ENCODE measurements at regions not wholly inside any gene's neighbourhood (a gene's known extent, or its start where the extent isn't known, plus 50 kb on each side); places are given as distances from the start of the nearest gene placed in this dataset.

DNA sequence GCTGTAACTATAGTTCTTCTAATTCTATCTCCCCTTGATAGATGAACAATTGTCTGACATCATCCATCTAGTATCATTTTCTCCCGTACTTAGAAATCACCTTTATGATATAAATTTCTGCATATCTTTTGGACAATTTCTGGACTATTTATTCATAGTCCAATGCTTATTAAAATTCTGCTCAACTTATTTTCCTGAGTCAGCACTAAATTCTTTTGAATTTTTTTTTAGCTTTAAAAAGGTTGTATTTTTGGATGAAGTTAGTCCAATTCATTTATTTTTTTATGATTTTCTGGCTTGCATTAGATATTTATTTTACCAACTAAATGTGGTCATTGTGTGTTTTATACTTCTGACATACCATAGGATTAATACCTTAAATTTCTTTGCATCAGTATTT, 538.5 kb upstream of the DCC start:
- H3K4me1 ChIP-seq (ENCODE audit: insufficient read depth, low read length, poor library complexity, severe bottlenecking): no peaks in the 10 kb centered on the region
- H3K9me3 ChIP-seq (ENCODE audit: low read depth, low read length, poor library complexity, severe bottlenecking): no peaks in the 10 kb centered on the region
- no peaks in the 10 kb centered on the region for H3K36me3 ChIP-seq (ENCODE audit: insufficient read depth, low read length, poor library complexity, severe bottlenecking)
- H3K27me3 ChIP-seq (replicated peaks; ENCODE audit: insufficient read depth, low read depth, low read length, poor library complexity): no peaks in the 10 kb centered on the region
- TF ChIP-seq EZH2 (IDR thresholded peaks at IDR 0.05; ENCODE audit: borderline replicate concordance, low read depth, low read length, poor library complexity, severe bottlenecking) (no peak), CTCF (conservative IDR thresholded peaks at IDR 0.05; ENCODE audit: low read depth, low read length) (no peak)
- POLR2A ChIA-PET (ENCODE audit: low non-redundant PET): no interaction called here
- intact Hi-C loops (cut with micrococcal nuclease; ENCODE audit: unreplicated experiment): no loop called here
- no peak for DNase-seq (ENCODE audit: low spot score)
- H3K4me3 ChIP-seq (ENCODE audit: low read depth, low read length, poor library complexity, severe bottlenecking): no peak overlapping the region
- CTCF ChIA-PET: no interaction called here
- no TSS peak for BruUV-seq (replicated peaks)
- H3K27ac ChIP-seq (ENCODE audit: low read depth, low read length, poor library complexity, severe bottlenecking): no peak overlapping the region

GRCh38 chr18:51802569-51803428, 537.2 kb upstream of the DCC start:
- H3K27me3 ChIP-seq (replicated peaks; ENCODE audit: insufficient read depth, low read depth, low read length, poor library complexity): no peaks in the 10 kb centered on the region
- no peak overlapping the region for H3K27ac ChIP-seq (ENCODE audit: low read depth, low read length, poor library complexity, severe bottlenecking)
- TF ChIP-seq CTCF (conservative IDR thresholded peaks at IDR 0.05; ENCODE audit: low read depth, low read length): no peak
- TF ChIP-seq EZH2 (IDR thresholded peaks at IDR 0.05; ENCODE audit: borderline replicate concordance, low read depth, low read length, poor library complexity, severe bottlenecking): no peak
- no peaks in the 10 kb centered on the region for H3K36me3 ChIP-seq (ENCODE audit: insufficient read depth, low read length, poor library complexity, severe bottlenecking)
- intact Hi-C loops (cut with micrococcal nuclease; ENCODE audit: unreplicated experiment): no loop called here
- BruUV-seq (replicated peaks): no TSS peak
- H3K9me3 ChIP-seq (ENCODE audit: low read depth, low read length, poor library complexity, severe bottlenecking): no peaks in the 10 kb centered on the region
- no peaks in the 10 kb centered on the region for H3K4me1 ChIP-seq (ENCODE audit: insufficient read depth, low read length, poor library complexity, severe bottlenecking)
- DNase-seq (ENCODE audit: low spot score): peak; percentile 3
- ChIA-PET POLR2A (ENCODE audit: low non-redundant PET) (no interaction called here), CTCF (no interaction called here)
- H3K4me3 ChIP-seq (ENCODE audit: low read depth, low read length, poor library complexity, severe bottlenecking): no peak overlapping the region

GRCh38 chr18:51807336-51807735, 532.7 kb upstream of the DCC start:
- Histone ChIP-seq H3K36me3 (ENCODE audit: insufficient read depth, low read length, poor library complexity, severe bottlenecking) (no peaks in the 10 kb centered on the region), H3K27ac (ENCODE audit: low read depth, low read length, poor library complexity, severe bottlenecking) (no peak overlapping the region), H3K27me3 (replicated peaks; ENCODE audit: insufficient read depth, low read depth, low read length, poor library complexity) (no peaks in the 10 kb centered on the region), H3K4me3 (ENCODE audit: low read depth, low read length, poor library complexity, severe bottlenecking) (no peak overlapping the region), H3K9me3 (ENCODE audit: low read depth, low read length, poor library complexity, severe bottlenecking) (no peaks in the 10 kb centered on the region), H3K4me1 (ENCODE audit: insufficient read depth, low read length, poor library complexity, severe bottlenecking) (no peaks in the 10 kb centered on the region)
- POLR2A ChIA-PET (ENCODE audit: low non-redundant PET): no interaction called here
- intact Hi-C loops (cut with micrococcal nuclease; ENCODE audit: unreplicated experiment): no loop called here
- CTCF ChIA-PET: no interaction called here
- BruUV-seq (replicated peaks): no TSS peak
- TF ChIP-seq EZH2 (IDR thresholded peaks at IDR 0.05; ENCODE audit: borderline replicate concordance, low read depth, low read length, poor library complexity, severe bottlenecking): no peak
- TF ChIP-seq CTCF (conservative IDR thresholded peaks at IDR 0.05; ENCODE audit: low read depth, low read length): no peak
- no peak for DNase-seq (ENCODE audit: low spot score)

Data from A673 (cell line).